ENCODE measurements at regions not wholly inside any gene's neighbourhood (a gene's known extent, or its start where the extent isn't known, plus 50 kb on each side); places are given as distances from the start of the nearest gene placed in this dataset.

DNA sequence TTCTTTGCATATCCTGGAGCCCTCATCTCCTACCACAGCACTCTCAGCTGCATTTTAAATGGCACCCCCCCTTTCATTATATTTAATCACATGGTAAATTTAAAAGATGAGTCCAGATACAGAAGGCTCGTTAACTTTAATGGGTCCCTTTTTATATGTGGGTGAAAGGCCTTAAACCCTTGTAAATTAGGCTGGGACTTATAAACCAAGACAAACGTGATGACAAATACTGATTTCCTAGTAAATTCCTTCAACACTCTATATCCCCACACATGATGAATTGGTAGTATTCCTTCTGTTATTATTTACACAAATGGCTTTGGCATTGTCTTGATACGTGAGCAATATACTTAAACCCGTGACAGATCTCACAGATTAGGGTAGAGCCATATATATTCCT, 210.6 kb downstream of the CAAP1 start (continued):
- TF ChIP-seq ZBTB44 (tag by site-specific recombination; IDR thresholded peaks at IDR 0.05), result peak; percentile 30; the same call in 1 of the 2 replicates
- TF ChIP-seq, protein P1, sequence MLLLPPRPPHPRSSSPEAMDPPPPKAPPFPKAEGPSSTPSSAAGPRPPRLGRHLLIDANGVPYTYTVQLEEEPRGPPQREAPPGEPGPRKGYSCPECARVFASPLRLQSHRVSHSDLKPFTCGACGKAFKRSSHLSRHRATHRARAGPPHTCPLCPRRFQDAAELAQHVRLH (tag by site-specific recombination; IDR thresholded peaks at IDR 0.05), result peak; percentile 69; the same call in 1 of the 2 replicates
- TF ChIP-seq, protein P2, sequence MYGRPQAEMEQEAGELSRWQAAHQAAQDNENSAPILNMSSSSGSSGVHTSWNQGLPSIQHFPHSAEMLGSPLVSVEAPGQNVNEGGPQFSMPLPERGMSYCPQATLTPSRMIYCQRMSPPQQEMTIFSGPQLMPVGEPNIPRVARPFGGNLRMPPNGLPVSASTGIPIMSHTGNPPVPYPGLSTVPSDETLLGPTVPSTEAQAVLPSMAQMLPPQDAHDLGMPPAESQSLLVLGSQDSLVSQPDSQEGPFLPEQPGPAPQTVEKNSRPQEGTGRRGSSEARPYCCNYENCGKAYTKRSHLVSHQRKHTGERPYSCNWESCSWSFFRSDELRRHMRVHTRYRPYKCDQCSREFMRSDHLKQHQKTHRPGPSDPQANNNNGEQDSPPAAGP (tag by site-specific recombination; IDR thresholded peaks at IDR 0.05), result no peak
- no peak for TF ChIP-seq ZNF837 (tag by site-specific recombination; IDR thresholded peaks at IDR 0.05)
- TF ChIP-seq FEZF1 (tag by site-specific recombination; IDR thresholded peaks at IDR 0.05), result peak; percentile 73
- peak; percentile 39; the same call in 1 of the 2 replicates for TF ChIP-seq KLF16 (tag by site-specific recombination; IDR thresholded peaks at IDR 0.05)
- 0 out of 2 replicates have a peak, but pooled peaks have one; percentile 36 for TF ChIP-seq OVOL3 (tag by site-specific recombination; IDR thresholded peaks at IDR 0.05)
- peak; percentile 43; the same call in 1 of the 2 replicates for TF ChIP-seq ZEB2 (tag by site-specific recombination; IDR thresholded peaks at IDR 0.05)

GRCh38 chr9:26677965-26678706, 214.5 kb downstream of the CAAP1 start:
- H3K9me3 ChIP-seq (ENCODE audit: control insufficient read depth, insufficient read depth, low read depth, low read length), result no peaks in the 10 kb centered on the region
- ChIA-PET POLR2A (no interaction called here), CTCF (no interaction called here)
- H3K27ac ChIP-seq (ENCODE audit: extremely low read depth, low read depth, low read length), result no peak overlapping the region
- peaks cover 3% of the 10 kb centered on the region; the same call in 1 of the 2 replicates for H3K4me1 ChIP-seq (ENCODE audit: control insufficient read depth, insufficient read depth, low read length)
- H3K36me3 ChIP-seq (ENCODE audit: control insufficient read depth in 2 of 2, insufficient read depth in 1 of 2, low read length in 2 of 2), result no peaks in the 10 kb centered on the region
- no peak for TF ChIP-seq GFI1B (tag by site-specific recombination; IDR thresholded peaks at IDR 0.05)
- TF ChIP-seq, protein P3, sequence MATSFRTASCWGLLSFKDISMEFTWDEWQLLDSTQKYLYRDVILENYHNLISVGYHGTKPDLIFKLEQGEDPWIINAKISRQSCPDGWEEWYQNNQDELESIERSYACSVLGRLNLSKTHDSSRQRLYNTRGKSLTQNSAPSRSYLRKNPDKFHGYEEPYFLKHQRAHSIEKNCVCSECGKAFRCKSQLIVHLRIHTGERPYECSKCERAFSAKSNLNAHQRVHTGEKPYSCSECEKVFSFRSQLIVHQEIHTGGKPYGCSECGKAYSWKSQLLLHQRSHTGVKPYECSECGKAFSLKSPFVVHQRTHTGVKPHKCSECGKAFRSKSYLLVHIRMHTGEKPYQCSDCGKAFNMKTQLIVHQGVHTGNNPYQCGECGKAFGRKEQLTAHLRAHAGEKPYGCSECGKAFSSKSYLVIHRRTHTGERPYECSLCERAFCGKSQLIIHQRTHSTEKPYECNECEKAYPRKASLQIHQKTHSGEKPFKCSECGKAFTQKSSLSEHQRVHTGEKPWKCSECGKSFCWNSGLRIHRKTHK (tag by site-specific recombination; IDR thresholded peaks at IDR 0.05), result no peak
- peak; percentile 73; the same call in 1 of the 2 replicates for TF ChIP-seq ZNF558 (tag by site-specific recombination; IDR thresholded peaks at IDR 0.05)
- no peak for TF ChIP-seq ZSCAN5A (tag by site-specific recombination; IDR thresholded peaks at IDR 0.05)
- no peak for TF ChIP-seq ZFHX2 (tag by site-specific recombination; conservative IDR thresholded peaks at IDR 0.05)
- TF ChIP-seq ZNF155 (tag by site-specific recombination; IDR thresholded peaks at IDR 0.05), result no peak
- no peak for TF ChIP-seq ZNF701 (tag by site-specific recombination; IDR thresholded peaks at IDR 0.05)
- no peak overlapping the region for H3K4me3 ChIP-seq (ENCODE audit: low read depth, low read length)

GRCh38 chr9:26675035-26675434, 217.6 kb downstream of the CAAP1 start:
- no peak overlapping the region for H3K4me3 ChIP-seq (ENCODE audit: low read depth, low read length)
- POLR2A ChIA-PET, result no interaction called here
- H3K4me1 ChIP-seq (ENCODE audit: control insufficient read depth, insufficient read depth, low read length), result no peaks in the 10 kb centered on the region
- CTCF ChIA-PET, result no interaction called here
- TF ChIP-seq ZNF664 (tag by site-specific recombination; IDR thresholded peaks at IDR 0.05), result no peak
- TF ChIP-seq TCF7L2 (IDR thresholded peaks at IDR 0.05; ENCODE audit: borderline replicate concordance, low read depth, low read length), result no peak
- TF ChIP-seq GLIS1 (tag by site-specific recombination; IDR thresholded peaks at IDR 0.05), result no peak
- TF ChIP-seq ZNF324 (tag by site-specific recombination; IDR thresholded peaks at IDR 0.05), result no peak
- no peak for TF ChIP-seq ZNF629 (tag by site-specific recombination; IDR thresholded peaks at IDR 0.05)
- no peak for TF ChIP-seq ZFP41 (tag by site-specific recombination; IDR thresholded peaks at IDR 0.05; ENCODE audit: borderline replicate concordance)
- TF ChIP-seq ZNF248 (tag by site-specific recombination; IDR thresholded peaks at IDR 0.05), result no peak
- TF ChIP-seq ZNF214 (tag by site-specific recombination; IDR thresholded peaks at IDR 0.05; ENCODE audit: borderline replicate concordance), result no peak
- no peak for TF ChIP-seq ZNF510 (tag by site-specific recombination; IDR thresholded peaks at IDR 0.05; ENCODE audit: insufficient replicate concordance)
- no peak for TF ChIP-seq ZNF76 (tag by site-specific recombination; IDR thresholded peaks at IDR 0.05; ENCODE audit: borderline replicate concordance, low read depth)
- no peak overlapping the region for H3K27ac ChIP-seq (ENCODE audit: extremely low read depth, low read depth, low read length)
- no peaks in the 10 kb centered on the region for H3K36me3 ChIP-seq (ENCODE audit: control insufficient read depth in 2 of 2, insufficient read depth in 1 of 2, low read length in 2 of 2)
- H3K9me3 ChIP-seq (ENCODE audit: control insufficient read depth, insufficient read depth, low read depth, low read length), result no peaks in the 10 kb centered on the region

Measured in HEK293 (cell line).